ENCODE measurements at regions not wholly inside any gene's neighbourhood (a gene's known extent, or its start where the extent isn't known, plus 50 kb on each side); places are given as distances from the start of the nearest gene placed in this dataset.

DNA sequence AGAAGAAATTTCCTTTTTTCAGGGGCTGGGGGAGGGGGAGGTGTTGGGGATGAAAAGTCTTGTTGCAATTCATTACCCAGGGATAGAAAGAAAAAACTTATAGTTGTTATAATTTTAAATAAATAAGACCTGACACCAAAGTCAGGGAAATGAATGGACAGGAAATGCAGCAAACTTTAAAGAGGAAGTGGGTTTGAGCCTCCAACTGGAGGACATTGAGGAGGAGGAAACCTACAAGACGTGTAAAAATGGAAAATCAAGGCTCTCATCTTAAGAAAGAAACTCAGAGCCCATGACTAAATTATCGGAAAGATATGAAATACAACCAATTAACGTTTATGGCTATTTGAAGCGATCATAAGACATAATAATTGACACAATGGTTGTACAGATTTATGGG is 54.4 kb downstream of the NIBAN1 start:
- no peak for DNase-seq

GRCh38 chr1:184915463-184916090 is 58.7 kb downstream of the NIBAN1 start:
- no peak for DNase-seq

DNA sequence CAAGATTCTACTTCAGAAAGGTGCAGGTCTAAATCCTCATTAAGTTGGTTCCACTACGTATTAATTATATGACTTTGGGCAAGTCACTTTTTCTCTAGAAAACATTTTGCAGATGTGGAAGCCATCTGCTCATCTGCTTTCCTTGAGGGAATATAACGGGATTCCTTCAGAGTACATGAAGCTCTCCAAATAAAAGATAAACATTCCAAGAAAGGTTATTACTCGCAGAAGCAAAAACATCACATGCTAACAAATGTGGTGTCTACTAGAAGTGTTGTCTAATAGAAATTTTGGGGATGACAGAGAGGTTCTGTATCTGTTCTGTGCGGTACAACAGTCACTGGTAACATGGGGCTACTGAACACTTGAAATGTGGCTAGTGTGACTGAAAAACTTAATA is 60.2 kb downstream of the NIBAN1 start:
- no peak for DNase-seq

GRCh38 chr1:184912392-184912791 is 61.9 kb downstream of the NIBAN1 start:
- DNase-seq, result no peak

DNA sequence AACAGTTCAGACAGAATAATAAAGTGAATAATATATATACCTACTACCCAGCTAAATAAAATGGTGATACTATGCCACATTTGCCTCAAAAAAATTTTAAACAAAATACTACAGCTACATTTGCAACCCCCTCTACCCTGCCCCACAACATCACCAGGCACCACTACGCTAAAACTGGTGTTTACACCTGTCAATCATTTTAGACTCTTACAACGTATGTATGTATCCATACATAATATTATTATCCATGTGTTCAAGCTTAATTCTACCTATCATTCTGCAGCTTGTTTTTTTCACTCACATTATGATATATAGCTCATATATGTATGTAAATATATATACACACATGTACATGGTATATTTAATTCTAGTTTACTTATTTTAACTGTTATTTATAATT is 62.5 kb downstream of the NIBAN1 start:
- no peak for DNase-seq

DNA sequence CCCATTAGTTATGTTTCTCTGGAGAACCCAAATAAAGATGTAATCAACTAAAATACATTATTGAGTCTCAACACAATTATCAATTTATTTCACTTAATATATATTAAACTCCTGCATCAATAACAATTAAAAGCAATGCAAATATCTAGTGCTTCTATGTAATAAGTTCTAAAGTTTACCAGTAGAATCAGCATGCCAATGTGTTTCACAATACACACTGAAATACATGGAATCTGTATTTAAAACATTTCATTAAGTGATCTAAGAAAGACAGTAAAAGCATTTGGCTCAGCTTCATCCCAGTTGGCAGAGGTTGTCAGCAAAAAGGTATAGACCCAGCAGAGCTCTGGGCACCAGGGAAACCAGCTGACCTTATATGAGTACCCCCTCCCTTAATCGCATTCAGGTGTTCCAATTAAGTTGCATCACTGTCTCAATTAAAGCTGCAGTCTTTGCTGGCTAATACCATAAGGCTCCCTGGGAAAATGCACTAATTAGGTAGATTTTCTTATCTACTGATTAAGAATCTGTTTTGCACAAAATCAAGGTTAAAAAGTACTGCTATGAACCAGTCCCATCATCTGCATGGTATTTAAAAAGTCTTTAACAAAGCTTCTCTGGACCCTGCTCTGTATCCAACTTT is 63.1 kb downstream of the NIBAN1 start:
- DNase-seq, result no peak

- peak; percentile 78 for DNase-seq
Measured at GRCh38 chr1:184910691-184911091, 63.6 kb downstream of the NIBAN1 start.

DNA sequence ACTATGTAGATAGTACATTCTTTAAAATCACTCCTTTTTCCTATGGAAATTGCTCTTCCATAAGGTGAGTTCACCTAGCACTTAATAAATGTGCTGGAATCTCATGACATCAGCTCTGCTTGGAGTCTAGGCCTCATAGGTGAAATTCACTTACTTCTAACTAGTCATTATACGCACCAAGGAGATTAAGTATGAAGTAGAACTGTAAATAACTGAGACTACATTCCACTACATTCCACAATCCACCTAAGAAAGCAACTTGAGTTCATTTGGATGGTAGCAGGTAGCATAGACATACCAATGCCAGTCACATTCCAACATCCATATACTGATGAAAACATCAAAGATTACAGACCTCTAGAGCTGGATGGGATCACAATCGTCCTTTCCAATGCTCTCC is 64.3 kb downstream of the NIBAN1 start:
- no peak for DNase-seq

DNA sequence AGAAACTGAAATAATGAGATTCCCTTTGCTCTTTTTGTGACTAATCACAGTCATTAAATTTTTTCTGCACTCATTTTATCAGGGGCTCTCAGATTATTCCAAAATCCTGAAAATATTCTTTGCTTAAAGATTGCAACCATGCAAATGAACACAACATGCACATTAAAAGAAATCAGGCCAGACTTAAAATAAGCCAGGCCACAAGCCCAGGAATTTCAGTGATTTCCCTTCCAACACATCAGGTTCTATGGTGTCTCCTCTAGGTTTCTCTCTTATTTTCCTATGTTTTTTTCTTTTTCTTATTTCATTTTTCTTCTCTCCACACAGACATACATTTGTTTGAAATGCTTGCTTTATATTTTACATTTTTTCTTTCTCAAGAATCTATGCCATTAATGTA is 65.3 kb downstream of the NIBAN1 start:
- DNase-seq, result no peak

DNA sequence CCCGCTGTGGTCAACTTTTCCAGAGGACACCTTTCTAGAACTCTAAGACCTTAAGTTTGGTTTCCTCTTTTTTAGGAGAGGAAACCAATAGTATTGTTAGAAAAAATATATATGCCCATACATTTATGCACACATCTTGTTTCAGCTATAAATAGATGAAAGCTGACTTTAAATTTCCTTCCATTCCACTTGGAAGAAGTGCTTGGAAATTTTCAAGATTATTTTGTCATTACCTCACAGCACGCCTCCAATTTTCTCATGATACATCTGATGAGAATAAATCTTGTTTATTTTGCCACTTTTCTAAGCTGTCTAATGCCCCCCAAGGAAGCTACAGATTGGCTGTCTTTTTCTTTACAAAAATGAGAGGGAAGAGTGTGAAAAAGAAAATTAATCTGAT is 65.8 kb downstream of the NIBAN1 start:
- DNase-seq, result no peak

DNA sequence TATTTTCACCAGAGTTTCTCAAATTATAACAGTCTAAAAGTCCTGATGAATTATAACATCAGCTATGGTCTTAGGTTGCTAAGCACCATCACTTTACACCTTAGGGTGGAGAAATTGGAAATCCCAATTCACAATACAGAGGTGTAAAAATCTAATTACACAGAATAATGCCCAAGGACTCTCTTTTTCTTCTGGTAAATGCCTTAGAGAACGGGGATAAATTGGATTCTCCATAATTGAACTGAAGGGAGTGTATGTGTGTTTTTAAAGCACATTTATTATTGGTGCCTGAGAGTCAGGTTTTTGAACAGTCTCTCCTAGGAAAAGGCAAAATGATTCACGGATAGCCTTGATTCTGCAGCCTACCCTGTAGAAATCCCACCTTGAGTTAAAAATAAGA is 66.8 kb downstream of the NIBAN1 start:
- DNase-seq, result no peak

DNA sequence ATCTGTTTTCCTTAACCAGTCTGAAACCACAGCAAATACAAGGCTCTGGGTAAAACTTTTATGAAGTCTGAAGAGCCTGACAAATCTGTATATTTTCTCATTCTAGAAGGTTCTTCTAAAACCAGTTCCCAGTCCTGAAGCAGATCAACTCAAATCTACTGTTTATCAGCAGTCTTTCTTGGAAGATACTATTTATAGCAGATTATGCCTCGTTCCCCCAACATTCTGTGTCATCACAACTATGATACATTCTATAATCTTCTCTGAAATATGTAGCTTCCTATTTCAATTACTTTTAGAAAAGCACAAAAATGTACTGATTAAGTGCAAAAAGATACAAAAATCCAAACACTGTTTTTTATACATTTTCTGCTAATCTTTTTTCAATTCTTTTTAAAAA is 67.5 kb downstream of the NIBAN1 start:
- no peak for DNase-seq

GRCh38 chr1:184905601-184906322 is 68.5 kb downstream of the NIBAN1 start:
- DNase-seq, result no peak

DNA sequence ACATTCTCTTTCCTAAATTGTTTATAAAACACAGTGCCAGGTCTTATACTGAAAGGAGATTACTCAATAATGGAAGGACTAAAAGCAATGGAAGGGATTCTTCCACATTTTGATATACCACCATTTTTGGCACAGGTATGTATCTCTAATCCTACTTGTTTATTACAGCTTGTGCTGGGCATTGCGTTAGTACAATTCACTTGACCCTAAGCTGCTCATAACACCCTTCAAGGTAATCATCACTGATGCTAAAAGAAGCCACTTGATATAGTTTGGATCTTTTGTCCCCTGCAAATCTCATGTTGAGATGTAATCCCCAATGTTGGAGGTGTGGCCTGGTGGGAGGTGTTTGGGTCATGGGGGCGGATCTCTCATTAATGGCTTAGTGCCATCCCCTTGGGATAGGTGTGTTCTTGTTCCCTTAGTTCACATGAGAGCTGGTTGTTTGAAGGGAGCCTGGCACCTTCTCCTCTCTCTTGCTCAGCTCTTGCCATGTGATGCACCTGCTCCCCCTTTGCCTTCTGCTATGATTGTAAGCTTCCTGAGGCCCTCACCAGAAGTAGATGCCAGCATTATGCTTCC is 71.1 kb downstream of the NIBAN1 start:
- no peak for DNase-seq

DNA sequence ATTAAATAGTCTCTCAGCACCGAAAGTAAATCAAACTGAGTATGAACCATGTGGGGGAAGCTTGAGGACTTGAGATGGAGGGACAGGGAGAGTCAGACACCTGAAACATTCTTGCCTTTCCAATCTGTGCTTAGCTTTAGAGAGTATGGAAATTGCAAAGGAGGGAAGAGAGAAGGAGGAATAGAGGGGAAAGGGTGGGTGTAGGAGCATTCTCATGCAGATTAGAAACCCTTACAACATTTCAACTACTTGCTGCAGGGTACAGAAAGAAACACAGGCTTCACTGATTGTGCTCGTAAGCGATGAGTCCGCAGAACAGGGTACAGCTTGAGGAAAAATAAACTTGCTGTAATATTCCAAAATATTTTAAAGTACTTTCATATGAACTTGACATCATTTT is 73.8 kb downstream of the NIBAN1 start:
- DNase-seq, result no peak

DNA sequence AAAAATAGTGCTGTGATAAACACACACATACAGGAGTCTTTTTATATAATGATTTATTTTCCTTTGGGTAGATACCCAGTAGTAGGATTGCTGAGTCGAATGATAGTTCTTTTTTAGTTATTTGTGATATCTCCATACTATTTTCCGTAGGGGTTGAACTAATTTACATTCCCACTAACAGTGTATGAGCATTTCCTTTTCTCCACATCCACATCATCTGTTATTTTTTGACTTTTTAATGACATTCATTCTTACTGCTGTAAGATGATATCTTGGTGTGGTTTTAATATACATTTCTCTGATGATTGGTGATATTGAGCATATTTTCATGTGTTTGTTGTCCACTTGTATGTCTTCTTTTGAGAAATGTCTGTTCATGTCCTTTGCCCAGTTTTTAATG is 78.3 kb downstream of the NIBAN1 start:
- no peak for DNase-seq

DNA sequence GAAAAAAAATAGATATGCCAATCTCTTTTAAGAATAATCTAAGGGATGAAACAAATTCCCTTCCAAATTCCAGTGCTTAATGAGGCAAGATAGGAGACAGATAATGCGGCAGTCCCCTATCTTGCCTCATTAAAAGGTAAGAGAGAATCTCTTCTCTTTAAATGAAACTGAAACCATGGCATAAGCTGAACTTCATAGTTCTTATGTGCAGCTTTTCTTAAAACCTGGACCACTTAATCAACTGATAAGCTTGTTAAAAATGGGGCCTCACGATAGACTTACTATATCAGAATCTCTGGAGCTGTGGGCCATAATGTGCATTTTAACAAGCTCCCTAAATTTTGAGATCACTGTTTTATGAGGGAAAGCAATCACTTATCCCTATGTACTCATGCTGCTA is 79.2 kb downstream of the NIBAN1 start:
- DNase-seq, result no peak

DNA sequence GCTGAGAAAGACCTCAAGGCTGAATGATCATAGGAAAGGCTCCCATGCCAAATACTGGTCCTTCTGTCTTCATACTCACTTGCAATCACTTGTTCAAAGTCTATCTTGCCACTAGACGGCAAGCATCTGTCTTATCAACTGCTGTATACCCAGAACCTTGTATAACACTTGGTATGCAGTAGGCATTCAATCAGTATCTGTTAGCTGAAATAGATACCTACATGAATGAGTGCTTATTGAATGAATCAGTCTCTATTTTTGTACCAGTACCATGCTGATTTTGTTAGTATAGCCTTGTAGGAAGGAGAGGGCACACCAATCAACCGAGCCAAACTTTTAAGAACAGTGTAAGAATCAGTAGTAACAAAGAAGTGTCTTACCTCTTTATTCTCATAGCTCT is 80.6 kb downstream of the NIBAN1 start:
- DNase-seq, result no peak

- DNase-seq, result no peak
Measured at GRCh38 chr1:184892116-184892515, 82.2 kb downstream of the NIBAN1 start.

DNA sequence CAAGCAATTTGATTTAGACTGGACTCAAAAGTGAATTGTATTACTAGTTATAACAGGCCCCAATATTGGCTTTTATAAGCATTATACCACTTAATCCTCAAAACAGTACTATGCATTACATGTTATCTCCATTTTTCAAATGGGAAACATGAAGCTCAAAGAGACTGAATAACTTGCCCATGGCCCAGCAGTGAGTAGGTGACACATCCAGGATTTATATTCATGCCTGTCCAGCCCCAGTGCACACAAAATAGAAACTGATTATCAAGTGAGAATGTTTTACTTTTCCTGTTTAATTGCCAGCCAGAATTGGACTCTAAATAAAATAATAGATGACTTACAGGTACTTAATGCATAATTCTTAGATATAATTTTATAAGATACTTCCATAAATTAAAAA is 82.9 kb downstream of the NIBAN1 start:
- DNase-seq, result no peak

- DNase-seq, result no peak
Measured at GRCh38 chr1:184890539-184890973, 83.8 kb downstream of the NIBAN1 start.

GRCh38 chr1:184889902-184890301 is 84.4 kb downstream of the NIBAN1 start:
- DNase-seq, result no peak

DNA sequence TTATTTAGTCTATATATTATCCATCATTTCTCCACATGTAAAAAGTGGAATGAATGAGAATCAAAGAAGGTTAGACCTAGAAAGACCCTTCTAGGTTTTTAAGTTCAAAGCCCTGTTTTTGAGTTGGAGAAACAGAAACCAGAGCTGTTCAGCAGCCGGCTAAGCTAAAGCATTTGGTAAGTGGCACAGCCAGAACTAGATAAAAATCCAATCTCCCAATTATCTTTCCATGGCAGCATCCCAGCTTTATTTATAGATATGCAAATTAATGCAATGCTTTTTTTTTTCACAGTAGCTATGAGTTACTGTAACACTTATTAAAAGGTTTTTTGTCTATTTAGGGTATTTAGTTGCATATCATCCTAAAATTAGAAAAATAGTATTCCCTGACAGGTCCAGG is 85.1 kb downstream of the NIBAN1 start:
- DNase-seq, result no peak

DNA sequence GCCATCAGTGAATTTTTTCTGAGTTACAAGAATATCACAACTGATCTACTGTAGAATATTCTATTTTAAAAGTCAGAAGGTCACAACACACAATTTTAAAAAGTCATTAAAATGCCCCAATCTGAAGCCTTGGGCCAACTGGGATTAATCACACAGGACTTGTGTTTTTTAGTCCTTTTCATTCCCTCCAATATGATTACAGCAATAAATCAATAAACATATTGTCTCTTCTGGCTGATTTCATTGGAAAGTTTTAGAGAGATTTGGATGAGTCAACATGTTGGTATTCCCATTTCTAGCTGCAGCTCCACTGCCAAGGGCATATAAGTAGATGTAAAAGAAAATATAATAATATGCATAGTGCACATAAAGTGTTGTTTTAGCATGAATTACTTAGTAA is 85.8 kb downstream of the NIBAN1 start:
- DNase-seq, result peak; percentile 37

Data from NCI-H226 (cell line).